Activated CD8-positive, alpha-beta memory T cell treated with anti-CD3 and anti-CD28 coated beads, Interleukin-2, amount 50 U/mL, for 24 hours (primary cell): ENCODE measurements at regions not wholly inside any gene's neighbourhood (a gene's known extent, or its start where the extent isn't known, plus 50 kb on each side); places are given as distances from the start of the nearest gene placed in this dataset.
"Not testable (repeated sequence)": the region's sequence is repeated elsewhere in the genome, so short reads cannot be mapped to it uniquely, and the experiment has no call there.

Experiments used
- DNase-seq: peaks from one replicate; pipeline ENCODE4 v3.0.0-alpha.2; 2020; ENCODE audit errors: extremely low read depth

DNA sequence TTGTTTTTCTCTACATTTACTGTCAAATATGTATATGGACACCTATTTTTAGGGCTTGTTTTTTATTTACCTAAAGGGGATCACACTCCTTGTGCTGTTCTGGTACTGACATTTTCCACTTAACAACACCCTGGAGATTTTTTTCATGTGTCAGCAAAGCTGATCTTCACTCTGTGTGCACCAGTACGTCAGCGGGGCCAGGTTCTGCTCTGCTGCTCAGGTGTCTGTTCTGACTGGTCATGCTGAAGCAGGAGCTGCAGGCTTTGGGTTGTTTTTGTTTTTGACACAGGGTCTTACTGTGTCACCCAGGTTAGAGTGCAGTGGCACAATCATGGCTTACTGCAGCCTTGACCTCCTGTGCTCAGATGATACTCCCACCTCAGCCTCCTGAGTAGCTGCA is 81.9 kb upstream of the CCND2 start:
- no peak for DNase-seq

DNA sequence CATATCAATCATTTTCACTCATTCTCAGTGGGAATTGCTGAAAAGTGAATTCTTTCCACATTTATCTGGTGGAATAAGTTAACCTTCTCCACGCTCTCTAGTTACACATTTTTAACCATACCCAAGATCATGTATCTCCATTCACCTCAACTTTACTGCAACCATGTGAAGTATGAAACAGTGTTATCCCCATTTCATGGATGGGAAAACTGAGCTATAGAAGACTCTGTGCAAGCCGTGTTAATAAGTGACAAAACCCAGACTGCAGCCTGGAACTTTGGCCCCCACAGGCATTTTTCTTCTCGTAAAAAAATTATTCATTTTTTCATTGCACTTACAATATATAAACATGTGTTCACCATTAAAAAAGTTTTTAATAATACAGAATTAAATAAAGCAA is 82.4 kb upstream of the CCND2 start:
- DNase-seq = no peak

DNA sequence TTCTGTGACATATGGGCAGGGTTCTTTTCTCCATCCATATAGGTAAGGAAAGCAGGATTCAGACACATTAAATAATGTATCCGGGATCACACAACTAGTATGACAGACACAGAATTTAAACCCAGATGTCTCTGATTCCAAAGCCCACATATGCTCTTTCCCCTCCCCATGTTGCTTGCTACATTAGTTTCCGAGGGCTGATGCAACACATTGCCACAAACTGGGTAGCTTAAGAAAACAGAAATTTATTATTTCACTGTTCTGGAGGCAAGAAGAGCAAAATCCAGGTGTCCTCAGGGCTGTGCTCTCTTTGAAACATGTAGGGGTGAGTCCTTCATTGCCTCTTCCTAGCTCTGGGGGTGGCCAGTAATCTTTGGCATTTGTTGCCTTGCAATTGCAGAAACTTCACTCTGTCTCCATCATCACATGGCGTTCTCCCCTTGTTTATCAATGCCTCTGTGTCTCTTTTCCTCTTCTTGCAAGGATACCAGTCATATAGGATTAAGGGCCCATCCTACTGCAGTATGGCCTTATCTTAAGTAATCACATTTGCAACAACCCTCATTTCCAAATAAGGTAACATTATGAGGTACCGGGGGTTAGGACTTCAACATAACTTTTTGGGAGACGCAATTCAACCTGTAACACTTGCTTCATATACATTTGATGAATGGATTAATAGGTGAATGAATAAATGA is 83.0 kb upstream of the CCND2 start:
- no peak for DNase-seq

DNA sequence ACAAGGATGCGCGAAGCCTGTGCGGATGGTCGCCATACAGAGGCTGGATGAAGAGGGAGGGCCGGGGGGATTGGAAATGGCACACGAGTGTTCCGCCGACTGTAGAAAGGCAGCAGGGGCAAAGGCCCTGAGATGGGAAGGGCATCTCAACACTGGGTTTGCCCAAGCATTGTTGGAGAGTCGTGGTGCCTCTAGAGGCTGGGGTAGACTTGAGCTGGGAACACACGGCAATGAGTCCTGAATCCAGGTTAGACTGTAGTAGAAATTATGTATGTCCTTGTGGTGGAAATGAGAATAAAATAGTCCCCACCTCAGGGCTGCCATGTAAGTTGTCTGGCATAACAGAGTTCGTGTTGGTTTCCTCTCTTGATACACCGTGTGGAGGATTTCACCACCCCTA is 83.8 kb upstream of the CCND2 start:
- no peak for DNase-seq

DNA sequence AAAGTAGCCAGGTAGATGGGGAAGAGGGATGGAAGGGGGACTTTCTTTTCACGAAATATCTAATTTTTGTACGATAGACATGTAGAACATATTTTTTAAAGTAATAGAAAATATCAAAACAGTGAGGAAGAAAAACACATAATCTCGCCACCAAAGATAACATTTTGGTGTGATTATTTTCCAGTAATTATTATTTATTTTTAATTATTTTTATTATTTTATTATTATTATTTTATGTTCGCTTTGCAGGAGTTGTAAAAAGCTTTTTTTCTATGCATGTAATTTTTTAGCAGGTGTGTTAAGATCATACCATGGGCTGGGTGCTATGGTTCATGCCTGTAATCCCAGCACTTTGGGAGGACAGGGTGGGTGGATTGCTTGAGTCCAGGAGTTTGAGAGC is 85.6 kb upstream of the CCND2 start:
- no peak for DNase-seq

DNA sequence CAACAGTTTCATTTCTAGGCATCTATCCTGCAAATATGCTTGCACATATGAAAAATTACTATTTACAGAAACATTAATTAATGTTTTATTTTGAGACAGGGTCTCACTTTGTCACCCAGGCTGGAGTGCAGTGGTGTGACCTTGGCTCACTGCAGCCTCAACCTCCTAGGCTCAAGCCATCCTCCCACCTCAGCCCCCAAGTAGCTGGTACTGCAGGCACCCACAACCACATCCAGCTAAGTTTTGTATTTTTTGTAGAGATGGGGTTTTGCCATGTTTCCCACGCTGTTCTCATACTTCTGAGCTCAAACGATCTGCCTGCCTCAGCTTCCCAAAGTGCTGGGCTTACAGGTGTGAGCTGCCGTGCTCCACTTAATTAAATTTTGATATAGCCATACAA is 86.2 kb upstream of the CCND2 start:
- not testable (repeated sequence) for DNase-seq

DNA sequence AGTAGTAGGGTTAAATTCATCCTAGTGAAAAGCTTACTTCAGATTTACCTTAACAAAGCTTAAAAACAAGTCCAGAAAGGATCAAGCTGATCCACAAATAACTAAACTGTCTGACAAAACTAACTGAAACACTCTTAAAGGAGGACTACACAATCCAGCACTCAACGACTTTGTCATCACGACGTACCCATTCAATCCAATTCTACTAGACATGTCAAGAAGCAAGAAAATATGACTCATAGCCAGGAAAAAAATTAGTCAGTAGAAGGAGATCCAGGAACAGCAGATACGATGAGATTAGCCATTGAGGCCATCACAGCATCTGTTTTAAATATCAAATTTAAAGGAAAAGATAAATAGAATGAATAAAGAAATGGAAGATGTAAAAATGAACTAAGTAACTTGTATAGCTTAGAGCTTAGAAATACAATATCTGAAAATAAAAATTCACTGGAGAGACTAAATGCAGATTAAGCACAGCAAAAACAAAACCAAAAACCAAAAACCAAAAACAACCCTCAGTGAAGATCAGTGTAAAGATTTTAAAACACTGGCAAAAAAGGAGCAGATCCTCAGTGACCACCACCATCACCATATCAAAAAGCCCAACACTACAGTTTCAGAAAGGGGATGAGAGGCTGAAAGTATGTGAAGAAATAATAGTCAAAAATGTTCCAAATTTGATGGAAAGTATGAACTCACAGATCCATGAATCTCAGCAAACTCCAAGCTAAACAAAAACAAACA is 95.0 kb upstream of the CCND2 start:
- DNase-seq = no peak

DNA sequence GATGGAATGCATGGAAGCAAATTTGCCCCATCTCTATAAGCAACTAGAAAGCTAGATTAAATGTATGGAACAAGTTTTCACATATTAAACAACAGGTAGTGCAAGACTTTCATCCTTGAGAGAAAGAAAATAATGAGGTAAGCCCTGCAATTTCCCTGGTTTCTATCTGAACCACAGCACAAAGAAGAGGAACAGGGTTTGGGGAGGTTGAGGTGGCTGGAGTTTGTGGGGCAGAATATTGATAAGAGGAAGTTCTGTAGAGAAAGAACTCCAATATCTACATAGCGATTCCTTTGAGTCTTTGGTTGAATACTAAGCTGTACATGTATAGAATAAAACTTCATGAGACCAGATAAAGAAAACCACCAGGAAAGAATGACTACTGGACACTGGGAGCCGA is 96.3 kb upstream of the CCND2 start:
- DNase-seq = no peak

DNA sequence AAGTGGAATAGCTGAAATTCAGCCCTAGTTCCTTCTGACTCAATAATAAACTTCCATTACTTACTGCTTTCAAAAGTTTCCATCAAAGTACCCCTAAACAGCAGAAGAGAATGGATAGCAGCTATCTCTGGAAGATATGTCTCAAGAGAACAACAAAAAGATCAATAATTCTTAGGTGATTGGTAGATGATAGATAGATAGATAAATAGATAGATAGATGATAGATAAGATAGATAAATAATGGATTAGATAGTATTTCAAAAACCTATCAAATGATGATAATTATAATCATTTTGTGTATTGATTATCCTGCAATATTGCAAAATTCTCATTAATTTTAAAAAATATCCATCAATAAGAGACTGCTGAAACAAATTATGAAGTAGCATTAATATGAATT is 97.4 kb upstream of the CCND2 start:
- DNase-seq = no peak

DNA sequence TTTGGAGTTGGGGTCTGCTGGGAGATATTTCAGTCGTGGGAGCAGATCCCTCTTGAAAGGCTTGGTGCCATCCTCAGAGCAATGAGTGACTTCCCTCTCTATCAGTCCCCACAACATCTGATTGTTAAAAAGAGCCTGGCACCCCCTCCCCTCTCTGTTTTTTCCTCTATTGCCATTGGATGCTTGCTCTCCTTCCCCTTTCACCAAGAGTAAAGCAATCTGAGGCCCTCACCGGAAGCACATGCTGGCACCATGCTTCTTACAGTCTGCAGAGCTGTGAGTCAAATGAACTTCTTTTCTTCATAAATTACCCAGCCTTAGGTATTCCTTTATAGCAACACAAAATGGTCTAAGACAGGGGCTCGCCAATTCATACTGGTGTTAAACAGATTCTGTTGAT is 99.1 kb upstream of the CCND2 start:
- DNase-seq = no peak

DNA sequence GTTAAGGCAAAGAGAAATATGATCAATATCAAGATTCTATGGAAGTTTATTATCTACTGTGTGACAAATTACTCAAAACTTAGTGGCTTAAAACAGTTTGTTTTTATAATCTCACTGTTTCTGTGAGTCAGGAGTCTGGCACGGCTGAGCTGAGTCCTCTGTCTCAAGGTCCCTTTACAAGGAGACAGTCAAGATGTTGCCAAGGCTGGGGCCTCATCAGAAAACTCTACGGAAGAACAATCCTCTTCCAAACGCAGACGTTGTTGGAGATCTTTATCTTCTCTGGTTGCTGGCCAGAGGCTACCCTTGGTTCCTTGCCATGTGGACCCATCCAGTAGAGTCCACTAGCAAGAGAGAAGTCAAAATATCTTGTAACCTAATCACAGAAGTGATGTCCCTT is 100.6 kb upstream of the CCND2 start:
- no peak for DNase-seq

DNA sequence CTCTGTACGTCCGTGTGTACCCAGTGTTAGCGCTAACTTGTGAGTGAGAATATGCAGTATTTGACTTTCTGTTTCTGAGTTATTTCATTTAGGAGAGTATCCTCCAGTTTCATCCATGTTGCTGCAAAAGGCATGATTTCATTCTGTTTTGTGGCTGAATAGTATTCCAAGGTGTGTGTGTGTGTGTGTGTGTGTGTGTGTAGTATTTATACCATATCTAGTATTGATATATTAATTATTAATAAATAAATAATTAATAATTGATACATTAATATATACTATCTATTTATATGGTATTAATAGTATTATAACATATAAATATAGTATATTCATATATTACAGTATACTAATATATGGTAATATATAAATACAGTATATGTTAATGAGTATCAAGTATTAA is 101.8 kb upstream of the CCND2 start:
- no peak for DNase-seq

DNA sequence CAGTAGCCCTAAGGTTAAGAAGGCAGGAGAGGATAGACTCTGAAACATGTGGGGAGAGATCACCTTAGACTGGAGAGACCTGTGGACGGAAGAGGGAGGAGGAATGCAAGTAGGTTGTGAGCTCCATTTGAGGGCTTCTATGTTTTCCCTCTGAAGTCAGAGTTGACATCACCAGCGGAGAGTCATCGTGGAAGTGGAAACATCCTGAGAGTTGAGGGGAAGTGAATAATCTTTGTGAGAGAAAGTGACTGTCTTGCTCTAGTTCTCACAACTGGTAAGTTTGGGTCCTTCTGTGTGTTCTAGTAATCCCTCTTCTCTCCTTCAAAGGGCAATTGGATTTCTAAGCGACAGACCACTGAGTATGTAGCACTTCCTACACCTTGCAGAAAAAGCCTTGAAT is 103.6 kb upstream of the CCND2 start:
- DNase-seq = no peak

DNA sequence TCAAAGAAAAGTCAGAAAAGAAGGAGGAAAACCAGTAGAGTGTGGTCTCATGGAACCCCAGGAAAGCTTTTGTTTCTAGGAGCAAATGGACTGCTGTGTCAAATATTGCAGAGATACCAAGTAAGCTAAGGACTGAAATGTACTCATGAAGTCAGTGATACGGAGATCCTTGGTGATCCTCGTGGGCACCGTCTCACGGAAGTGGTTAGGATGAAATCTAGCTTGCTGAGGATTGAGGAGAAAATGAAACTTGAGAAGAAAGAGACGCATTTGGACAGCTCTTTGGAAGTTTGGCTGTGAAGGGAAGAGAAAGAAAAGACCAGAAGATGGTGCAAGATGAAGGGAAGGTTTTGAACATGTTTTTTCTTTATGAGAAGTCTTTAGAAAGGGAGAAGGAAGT is 104.0 kb upstream of the CCND2 start:
- no peak for DNase-seq

DNA sequence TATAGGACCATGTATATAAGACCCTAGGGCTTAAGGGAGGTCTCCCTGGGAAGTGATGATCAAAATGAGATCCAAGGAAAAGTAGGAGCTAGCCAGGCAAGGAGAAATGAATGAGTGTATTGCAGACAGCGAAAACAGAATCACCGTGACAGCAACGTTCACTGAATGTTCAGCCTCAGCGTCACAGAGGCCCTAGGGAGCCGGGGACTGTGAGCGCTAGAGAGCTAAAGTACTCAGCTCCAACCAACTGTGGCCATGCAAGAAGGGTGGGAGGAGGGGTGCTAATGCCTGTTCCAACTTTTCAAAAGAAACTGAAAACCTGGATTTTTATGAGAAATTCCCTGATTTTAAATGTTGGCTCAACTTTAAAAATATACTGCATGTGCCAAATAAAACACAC is 105.5 kb upstream of the CCND2 start:
- no peak for DNase-seq

DNA sequence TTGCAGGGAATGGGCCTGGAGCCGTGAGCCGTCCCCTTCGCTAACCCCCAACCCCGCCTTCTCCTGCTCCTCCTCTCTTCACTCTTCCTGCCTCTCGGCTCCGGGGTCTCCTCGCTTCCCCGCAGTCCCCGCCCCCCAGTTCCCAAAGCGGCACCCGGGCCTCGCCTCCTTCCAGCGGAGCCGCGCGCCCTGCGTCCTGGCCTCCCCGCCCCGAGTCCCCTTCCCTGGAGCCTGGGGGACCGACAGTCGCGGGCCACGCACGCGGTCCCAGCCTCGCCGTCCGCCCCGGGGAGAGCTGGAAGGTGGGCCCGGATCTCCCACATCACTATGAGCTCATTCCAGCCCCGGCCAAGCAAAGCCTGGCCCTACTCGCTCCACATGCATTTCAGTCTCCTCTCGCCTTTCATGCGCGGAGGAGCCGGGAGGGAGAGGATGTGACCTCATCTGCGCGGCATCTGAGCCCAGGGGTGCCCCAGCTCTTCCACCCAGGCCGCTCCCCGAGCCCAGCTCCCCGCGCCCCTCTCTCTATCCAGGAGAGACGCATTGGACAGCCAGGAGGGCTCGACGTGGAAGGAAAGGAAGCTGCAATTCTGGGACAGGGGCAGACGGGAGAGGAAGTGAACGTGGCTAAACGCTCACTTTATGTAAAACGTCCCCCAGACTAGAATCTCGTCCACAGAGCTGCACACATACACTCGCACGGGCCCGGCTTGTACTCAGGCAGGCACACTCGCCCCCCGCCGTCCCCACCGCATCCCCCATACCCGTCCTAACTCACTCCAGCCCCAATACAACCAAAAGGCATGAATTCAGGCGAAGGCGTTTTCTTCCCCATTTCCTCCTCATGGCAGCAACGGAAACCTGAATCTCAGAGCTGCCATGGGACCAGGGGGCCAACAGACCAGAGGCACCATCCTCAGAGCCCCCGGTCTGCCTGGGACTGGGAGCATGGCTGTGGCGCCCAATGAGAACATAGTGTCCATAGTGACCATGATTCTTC is 108.7 kb upstream of the CCND2 start:
- DNase-seq = no peak

DNA sequence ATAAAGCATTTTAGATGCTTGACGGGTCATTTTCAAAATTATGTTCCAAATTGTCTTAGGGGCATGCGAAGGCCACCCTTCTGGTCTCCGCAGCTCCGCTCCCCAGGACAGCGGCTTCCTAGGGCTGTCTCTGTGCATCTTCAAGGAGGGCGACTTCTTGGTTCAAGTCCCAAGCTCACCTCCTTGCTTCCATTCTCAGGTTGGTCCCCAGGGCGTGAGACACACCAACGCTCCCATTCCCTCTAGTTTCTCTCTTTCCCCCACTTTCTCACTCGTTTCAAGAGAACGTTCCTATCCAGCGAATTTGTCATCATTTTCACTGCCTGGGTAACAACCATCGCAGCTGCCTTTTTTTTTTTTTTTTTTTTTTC is 109.4 kb upstream of the CCND2 start:
- no peak for DNase-seq

DNA sequence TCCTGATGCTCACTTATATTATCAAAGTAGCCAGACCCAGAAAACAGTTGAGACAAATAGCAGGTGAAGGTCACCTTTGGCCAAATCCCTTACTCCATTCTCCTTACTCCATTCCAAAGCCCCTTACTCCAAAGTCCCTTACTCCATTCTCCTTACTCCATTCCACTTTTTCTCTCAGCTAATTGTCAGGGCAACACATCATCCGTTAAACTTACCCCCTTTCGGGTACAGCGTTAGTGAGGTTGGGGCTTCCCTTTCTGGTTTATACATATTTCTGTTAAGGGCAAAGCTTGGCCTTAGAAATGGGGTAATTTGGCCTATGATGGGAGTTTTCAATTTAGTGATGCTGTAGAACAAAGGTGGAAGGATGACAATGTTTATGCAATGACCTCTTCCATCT is 111.8 kb upstream of the CCND2 start:
- DNase-seq = no peak

DNA sequence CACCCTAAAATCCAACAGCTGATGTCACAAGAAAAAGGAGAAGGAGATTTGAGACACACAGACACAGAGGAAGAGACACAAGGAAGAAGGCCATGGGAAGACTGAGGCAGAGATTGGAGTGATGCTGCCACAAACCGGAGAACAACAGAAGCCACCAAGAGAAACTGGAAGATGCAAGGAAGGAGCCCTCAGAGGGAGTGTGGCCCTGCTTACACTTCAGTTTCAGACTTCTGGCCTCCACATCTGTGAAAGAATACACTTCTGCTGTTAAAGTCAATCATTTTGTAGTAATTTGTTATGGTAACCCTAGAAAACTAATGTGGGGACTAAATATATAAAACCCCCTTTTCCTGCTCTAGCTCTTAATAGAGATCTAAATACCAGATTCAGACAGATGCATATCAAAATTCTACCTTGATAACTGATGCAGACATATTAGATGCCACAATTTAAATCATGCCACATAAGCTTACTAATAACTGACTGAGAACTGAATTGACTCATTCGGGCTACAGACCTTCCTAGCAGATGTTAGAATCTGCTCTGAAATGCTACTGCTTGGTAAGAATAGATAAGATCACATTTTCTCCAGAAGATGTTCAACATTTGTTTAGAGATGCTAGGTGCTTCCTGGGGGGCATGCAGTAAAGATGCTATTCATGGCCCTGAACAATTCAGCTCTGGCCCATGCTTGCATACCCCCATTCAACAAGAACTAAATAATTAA is 113.1 kb upstream of the CCND2 start:
- no peak for DNase-seq

DNA sequence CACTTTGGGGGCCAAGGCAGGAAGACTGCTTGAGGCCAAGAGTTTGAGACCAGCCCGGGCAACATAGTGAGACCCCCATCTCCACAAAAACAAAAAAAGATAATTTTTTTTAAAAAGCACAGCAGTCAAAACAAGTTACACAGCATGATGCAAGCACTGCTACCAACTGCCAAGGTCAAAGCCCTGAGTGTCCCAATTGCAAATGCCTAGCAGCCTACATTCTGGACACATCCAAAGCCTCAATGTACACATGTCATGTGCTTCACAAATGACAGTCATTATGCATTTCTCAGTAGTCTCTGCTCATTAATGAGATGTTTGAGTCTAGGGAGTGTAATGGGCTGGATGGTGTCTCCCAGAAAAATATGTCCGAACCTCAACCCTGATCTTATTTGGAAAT is 113.7 kb upstream of the CCND2 start:
- DNase-seq = no peak

DNA sequence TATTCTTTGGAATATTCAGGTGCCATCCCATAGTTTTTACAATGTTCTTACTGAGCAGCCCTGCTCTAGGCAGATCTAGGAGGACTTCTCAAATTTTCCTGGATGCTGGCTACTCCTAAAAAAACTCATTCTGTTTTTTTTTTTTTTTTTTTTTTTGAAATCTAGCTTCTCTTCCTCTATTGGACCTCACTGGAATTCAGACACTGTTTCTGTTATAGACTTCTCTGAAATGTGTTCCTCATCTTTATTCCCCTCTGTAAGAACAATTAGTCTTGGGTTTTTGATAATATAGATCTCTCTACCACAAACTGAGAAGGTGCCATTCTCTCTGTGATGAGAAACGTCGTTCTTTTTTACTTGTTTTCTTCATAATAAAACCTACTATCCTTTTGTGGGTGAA is 115.3 kb upstream of the CCND2 start:
- DNase-seq = no peak

DNA sequence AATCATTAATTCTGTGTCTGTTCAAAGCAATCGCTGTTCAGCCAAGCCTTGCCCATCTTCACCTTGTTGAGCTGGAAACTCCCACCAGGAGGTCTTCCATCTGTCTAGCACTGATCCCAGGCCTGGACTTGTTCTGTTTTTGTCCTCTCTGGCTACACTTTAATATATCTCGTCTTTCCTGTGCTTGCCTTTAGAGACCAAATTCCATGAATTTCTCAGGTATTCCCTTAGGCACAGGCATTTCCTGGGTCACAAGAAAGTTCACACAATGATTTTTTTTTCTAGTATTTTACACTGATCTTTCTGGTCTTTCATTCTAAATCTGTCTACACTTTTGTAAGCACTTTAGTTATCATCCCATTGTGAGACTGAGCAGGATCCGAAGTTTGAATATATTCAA is 116.4 kb upstream of the CCND2 start:
- no peak for DNase-seq
